Testis (tissue), 2 donors: ENCODE measurements at regions not wholly inside any gene's neighbourhood (a gene's known extent, or its start where the extent isn't known, plus 50 kb on each side); places are given as distances from the start of the nearest gene placed in this dataset.

Source experiments
- CTCF ChIP-seq, 3 experiments: fragments of 450-650 bp in 2 of 3; fragments of 200-600 bp in 1 of 3; sonication (generic) in 1 of 3; IDR thresholded peaks; one replicate each; pipeline ENCODE4 v1.5.1; 2016 to 2019; ENCODE audit warnings: antibody characterized with exemption in 3 of 3, mild to moderate bottlenecking in 2 of 3, moderate library complexity in 1 of 3
- POLR2A ChIP-seq: fragments of 450-650 bp; IDR thresholded peaks from one replicate; pipeline ENCODE4 v1.6.1; 2017; ENCODE audit warnings: antibody characterized with exemption, mild to moderate bottlenecking, moderate library complexity

GRCh38 chr12:77163074-77164038 is 98.0 kb upstream of the E2F7 start:
- TF ChIP-seq CTCF (IDR thresholded peaks at IDR 0.05) (no peak), POLR2A (no peak)
